Renal cortical epithelial cell (primary cell): ENCODE measurements at regions not wholly inside any gene's neighbourhood (a gene's known extent, or its start where the extent isn't known, plus 50 kb on each side); places are given as distances from the start of the nearest gene placed in this dataset.

Experiments
- DNase-seq: peaks from one replicate; pipeline ENCODE4 v3.0.0-alpha.2; 2011; ENCODE audit warnings: low read depth

- DNase-seq: no peak
These were observed 267.1 kb downstream of the ADGB start for GRCh38 chr6:146865756-146866379.

GRCh38 chr6:146866731-146867414 is 268.1 kb downstream of the ADGB start:
- no peak for DNase-seq

GRCh38 chr6:146868671-146869209 is 270.0 kb downstream of the ADGB start:
- DNase-seq: peak; percentile 68

GRCh38 chr6:146870760-146871159 is 272.0 kb downstream of the ADGB start:
- no peak for DNase-seq

GRCh38 chr6:146871611-146872425 is 273.0 kb downstream of the ADGB start:
- peak; percentile 41 for DNase-seq

GRCh38 chr6:146872426-146872785 is 273.6 kb downstream of the ADGB start:
- DNase-seq: no peak

- no peak for DNase-seq
These were observed 275.7 kb downstream of the ADGB start for GRCh38 chr6:146874278-146875018.

GRCh38 chr6:146875927-146876270 is 277.1 kb downstream of the ADGB start:
- DNase-seq: no peak

GRCh38 chr6:146876271-146877151 is 277.7 kb downstream of the ADGB start:
- DNase-seq: no peak

- DNase-seq: peak; percentile 31
These were observed 279.6 kb downstream of the ADGB start for GRCh38 chr6:146878168-146878951.

GRCh38 chr6:146878952-146879340 is 280.2 kb downstream of the ADGB start:
- DNase-seq: no peak

GRCh38 chr6:146879406-146880117 is 280.8 kb downstream of the ADGB start:
- DNase-seq: no peak

GRCh38 chr6:146881228-146882181 is 282.7 kb downstream of the ADGB start:
- DNase-seq: no peak

GRCh38 chr6:146883640-146884531 is 285.1 kb downstream of the ADGB start:
- no peak for DNase-seq

GRCh38 chr6:146884728-146885127 is 286.0 kb downstream of the ADGB start:
- peak; percentile 89 for DNase-seq

- no peak for DNase-seq
These were observed 287.1 kb downstream of the ADGB start for GRCh38 chr6:146885708-146886457.
